Bronchial epithelial cell (primary cell): ENCODE measurements at regions not wholly inside any gene's neighbourhood (a gene's known extent, or its start where the extent isn't known, plus 50 kb on each side); places are given as distances from the start of the nearest gene placed in this dataset.

ENCODE experiments used
- DNase-seq: peaks from one replicate; pipeline ENCODE4 v3.0.0-alpha.2; 2010; ENCODE audit warnings: low read depth
- FAIRE-seq: peaks from 2 replicates; lab custom pipeline; 2011; peaks lifted over from hg19 to GRCh38; lab: Jason Lieb, UNC
- H3K27me3 ChIP-seq: 2 replicates; pipeline ENCODE4 v1.5.1; 2011; ENCODE audit warnings: low read length; ENCODE audit not compliant: control insufficient read depth, insufficient read depth
- H3K36me3 ChIP-seq: 2 replicates; pipeline ENCODE4 v1.5.1; 2011; ENCODE audit warnings: low read length; ENCODE audit not compliant: control insufficient read depth, insufficient read depth
- H3K4me3 ChIP-seq: 2 replicates; pipeline ENCODE4 v1.5.1; 2011; ENCODE audit warnings: mild to moderate bottlenecking, low read depth, low read length, control low read depth
- TF ChIP-seq, protein P1 (sequence below): IDR thresholded peaks from 2 replicates; pipeline ENCODE4 v1.5.1; 2011; ENCODE audit warnings: mild to moderate bottlenecking, moderate library complexity, low read length, control low read depth, inconsistent platforms; ENCODE audit not compliant: insufficient read depth, severe bottlenecking

DNA sequence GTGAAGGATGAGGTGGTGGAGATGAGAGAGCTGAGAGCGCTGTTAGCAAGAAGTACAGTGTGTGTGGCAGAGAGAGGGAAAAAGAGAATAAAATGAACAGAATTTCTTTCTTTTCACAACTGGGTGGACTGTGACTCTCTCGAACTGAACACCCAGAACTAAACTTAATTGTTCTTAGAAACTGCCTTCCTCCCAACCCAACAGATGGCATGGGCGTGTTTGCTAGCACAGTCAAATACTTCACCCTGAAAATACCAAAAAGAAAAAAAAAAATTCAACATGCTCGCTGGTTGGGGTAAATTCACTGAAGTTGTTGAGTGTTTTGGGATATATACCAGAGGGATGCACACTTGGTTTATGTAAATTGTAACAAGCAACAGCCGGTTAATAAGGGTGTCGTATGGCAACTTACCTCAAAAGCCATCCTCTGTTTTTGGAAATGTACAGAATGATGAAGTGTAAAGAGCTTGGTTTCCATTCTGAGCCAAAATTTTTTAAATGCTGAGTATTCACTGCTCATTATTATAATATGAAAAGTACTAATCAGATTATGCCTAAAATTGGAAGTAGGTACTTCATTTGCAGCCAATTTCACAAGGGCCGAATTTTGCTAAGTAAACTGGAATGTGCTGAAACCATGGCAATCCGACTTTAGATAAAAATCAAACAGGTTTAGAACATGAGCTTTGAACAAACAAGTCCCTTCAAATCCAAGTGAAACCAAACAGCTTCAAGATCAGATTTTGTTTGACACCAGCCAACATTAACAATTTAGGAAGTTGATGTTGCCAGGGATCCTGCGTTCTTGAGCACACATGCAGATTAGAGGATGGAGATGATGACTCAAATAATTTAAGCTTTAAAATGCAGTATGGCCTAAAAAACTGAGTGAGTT lies 115.8 kb downstream of the ZIC5 start:
- TF ChIP-seq, protein P1, sequence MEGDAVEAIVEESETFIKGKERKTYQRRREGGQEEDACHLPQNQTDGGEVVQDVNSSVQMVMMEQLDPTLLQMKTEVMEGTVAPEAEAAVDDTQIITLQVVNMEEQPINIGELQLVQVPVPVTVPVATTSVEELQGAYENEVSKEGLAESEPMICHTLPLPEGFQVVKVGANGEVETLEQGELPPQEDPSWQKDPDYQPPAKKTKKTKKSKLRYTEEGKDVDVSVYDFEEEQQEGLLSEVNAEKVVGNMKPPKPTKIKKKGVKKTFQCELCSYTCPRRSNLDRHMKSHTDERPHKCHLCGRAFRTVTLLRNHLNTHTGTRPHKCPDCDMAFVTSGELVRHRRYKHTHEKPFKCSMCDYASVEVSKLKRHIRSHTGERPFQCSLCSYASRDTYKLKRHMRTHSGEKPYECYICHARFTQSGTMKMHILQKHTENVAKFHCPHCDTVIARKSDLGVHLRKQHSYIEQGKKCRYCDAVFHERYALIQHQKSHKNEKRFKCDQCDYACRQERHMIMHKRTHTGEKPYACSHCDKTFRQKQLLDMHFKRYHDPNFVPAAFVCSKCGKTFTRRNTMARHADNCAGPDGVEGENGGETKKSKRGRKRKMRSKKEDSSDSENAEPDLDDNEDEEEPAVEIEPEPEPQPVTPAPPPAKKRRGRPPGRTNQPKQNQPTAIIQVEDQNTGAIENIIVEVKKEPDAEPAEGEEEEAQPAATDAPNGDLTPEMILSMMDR, result no peak
- Histone ChIP-seq H3K27me3 (no peaks in the 10 kb centered on the region), H3K4me3 (no peak overlapping the region), H3K36me3 (no peaks in the 10 kb centered on the region)
- FAIRE-seq, result no peak
- DNase-seq, result no peak

DNA sequence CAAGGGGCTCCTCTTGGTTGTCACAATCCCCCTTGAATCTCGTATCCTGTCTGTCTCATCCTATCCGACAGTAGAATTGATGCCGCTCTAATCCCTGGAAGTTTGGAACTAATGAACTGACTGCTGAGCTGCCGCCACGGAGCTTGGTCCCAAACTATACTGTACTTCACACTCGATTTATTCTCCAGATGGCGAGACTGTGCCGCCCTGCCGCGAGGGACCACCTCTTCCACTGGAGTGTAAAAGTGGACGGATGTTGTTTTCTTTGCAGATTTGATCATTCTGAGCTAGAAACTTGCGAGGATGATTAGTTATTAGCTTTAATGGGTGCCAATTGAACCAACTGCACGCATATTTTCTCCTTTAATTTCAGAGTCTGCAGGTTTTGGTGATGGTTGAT lies 117.2 kb downstream of the ZIC5 start:
- DNase-seq (no peak), FAIRE-seq (no peak)
- H3K4me3 ChIP-seq, result no peak overlapping the region
- H3K36me3 ChIP-seq, result no peaks in the 10 kb centered on the region
- TF ChIP-seq, protein P1, result no peak
- no peaks in the 10 kb centered on the region for H3K27me3 ChIP-seq

DNA sequence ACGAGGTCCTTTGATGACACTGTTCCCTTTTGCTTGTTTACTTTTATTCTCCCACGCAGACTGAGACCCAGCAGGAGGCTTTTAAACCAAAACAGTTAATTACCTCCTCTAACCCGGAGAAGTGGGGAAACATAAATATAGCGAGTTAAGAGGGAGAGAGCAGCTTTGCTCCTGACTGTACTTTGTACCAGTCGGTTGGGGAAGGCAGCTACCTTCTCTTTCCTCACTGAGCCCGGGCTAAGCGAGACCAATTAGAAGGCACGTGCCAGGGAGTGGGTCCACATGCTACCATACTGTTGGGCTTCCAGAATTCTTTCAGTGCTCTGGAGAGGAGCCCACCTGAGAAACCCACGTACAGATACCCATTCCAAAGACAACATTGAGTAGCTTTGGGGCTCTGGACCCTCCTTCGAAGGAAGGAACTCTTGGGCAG lies 124.2 kb downstream of the ZIC5 start:
- Histone ChIP-seq H3K36me3 (no peaks in the 10 kb centered on the region), H3K27me3 (no peaks in the 10 kb centered on the region), H3K4me3 (no peak overlapping the region)
- no peak for FAIRE-seq
- TF ChIP-seq, protein P1, result no peak
- no peak for DNase-seq

DNA sequence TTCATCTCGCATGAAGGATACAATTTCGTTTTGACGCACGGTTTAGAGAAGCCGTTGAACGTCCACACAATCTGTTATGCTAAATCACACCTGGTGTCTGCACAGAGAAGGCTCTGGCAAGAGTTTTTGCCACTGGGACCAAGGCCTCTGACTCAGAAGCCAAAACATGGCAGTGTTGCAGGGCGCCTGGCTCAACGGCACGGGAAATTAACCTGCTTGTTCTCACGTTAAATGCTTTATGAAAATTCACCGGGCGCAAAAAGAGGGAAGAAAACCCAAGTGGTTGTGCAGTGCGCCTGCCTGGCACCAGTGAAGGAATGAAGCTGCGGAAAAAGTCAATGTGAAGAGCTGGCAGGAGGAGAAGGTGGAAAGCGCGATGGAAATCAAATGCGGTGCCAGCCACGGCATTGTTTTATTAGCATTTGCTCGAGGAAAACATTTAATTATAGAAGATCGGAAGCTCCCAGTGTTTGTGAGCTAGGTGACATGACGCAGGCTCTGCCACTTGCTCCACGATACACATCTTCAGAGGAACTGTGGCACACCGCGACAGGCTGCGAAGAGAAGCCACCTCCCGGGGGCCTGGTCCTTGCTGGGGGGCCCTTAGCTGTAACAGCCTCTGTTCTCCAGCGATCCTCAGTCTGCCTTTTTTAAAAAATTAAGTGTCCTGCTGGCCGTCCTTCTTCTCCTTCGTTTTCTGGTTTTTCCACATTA lies 126.2 kb downstream of the ZIC5 start:
- no peak for FAIRE-seq
- TF ChIP-seq, protein P1, result no peak

DNA sequence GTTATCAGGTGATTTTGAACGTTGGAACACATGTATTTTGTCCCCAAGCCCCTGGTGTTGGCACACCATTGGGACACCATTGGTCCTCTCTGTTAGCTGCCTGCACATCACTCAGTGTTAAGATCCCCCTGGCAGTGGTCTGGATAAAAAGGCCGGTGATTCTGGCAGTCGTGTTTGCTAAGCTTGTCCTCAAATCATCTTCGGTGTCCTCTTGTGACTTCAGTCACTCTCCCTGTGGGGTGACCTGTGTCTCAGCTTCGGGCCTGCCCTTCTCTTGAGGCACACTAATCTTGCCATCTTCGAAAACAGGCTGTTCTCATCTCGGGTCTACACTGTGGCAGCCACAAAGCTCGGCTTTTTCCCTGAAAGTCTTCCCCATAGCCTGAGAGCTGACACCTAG lies 127.1 kb downstream of the ZIC5 start:
- H3K4me3 ChIP-seq, result no peak overlapping the region
- H3K27me3 ChIP-seq, result no peaks in the 10 kb centered on the region
- DNase-seq (no peak), FAIRE-seq (no peak)
- TF ChIP-seq, protein P1, result no peak
- H3K36me3 ChIP-seq, result no peaks in the 10 kb centered on the region

More for the DNA sequence above, 126.2 kb downstream of the ZIC5 start:
- Histone ChIP-seq H3K4me3 (no peak overlapping the region), H3K27me3 (no peaks in the 10 kb centered on the region), H3K36me3 (no peaks in the 10 kb centered on the region)
- no peak for DNase-seq
